ENCODE measurements at regions not wholly inside any gene's neighbourhood (a gene's known extent, or its start where the extent isn't known, plus 50 kb on each side); places are given as distances from the start of the nearest gene placed in this dataset.

DNA sequence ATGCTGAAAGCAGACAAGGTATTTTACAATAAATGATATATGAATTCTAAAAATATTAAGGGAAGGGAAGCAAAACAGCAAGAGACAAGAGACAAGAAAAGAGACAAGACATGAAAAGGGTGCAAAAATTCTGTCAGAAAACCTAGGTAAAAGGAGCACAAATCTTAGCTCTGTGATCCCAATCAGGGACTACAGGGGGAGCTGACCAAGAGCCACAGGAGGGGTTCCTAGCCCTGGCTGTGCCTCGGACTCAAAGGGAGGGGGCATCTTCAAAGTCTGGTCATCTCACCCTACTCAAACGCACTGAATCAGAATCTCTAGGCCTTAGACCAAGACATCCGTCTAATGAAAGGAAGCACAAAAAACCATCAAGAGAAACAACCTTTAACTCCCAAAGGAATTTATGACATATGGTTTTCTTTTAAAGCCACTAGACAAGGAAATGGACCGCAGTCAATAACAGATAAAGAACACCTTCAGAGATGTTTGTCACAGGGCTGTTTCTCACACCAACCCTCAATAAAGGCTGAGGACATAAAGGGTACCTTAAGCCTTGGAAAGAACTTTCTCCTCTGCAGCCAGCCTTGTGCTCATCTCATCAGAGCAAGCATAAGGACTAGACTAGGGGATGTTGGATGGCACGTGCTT, 130.4 kb upstream of the CDYL start:
- TF ChIP-seq, protein P1, sequence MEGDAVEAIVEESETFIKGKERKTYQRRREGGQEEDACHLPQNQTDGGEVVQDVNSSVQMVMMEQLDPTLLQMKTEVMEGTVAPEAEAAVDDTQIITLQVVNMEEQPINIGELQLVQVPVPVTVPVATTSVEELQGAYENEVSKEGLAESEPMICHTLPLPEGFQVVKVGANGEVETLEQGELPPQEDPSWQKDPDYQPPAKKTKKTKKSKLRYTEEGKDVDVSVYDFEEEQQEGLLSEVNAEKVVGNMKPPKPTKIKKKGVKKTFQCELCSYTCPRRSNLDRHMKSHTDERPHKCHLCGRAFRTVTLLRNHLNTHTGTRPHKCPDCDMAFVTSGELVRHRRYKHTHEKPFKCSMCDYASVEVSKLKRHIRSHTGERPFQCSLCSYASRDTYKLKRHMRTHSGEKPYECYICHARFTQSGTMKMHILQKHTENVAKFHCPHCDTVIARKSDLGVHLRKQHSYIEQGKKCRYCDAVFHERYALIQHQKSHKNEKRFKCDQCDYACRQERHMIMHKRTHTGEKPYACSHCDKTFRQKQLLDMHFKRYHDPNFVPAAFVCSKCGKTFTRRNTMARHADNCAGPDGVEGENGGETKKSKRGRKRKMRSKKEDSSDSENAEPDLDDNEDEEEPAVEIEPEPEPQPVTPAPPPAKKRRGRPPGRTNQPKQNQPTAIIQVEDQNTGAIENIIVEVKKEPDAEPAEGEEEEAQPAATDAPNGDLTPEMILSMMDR (IDR thresholded peaks at IDR 0.05): no peak
- TF ChIP-seq POLR2A (IDR thresholded peaks at IDR 0.05): no peak
- no peak for TF ChIP-seq POLR2AphosphoS5 (IDR thresholded peaks at IDR 0.05)

All from gastroesophageal sphincter (tissue), 3 donors.